ENCODE measurements at regions not wholly inside any gene's neighbourhood (a gene's known extent, or its start where the extent isn't known, plus 50 kb on each side); places are given as distances from the start of the nearest gene placed in this dataset.

DNA sequence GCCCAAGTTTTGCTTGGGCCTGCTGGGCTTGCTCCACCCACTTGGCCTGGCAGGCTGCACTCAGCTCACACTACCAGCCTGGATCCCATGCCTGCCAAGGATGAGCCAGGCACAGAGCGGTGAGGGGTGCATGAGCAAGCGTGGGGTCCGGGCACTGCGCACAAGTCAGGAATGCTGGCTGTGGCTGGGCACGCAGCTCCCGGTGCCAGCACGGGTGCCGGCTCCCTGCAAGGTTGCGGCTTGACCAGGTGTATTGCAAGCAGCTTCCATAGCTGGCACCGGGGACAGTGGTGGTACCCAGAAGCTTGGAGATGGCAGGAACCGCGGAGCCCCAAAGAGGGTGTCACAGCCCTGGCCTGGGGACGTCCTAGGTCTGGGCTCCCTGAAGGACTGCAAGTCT, 224.4 kb upstream of the NRIP1 start:
- Mint-ChIP-seq H3K27me3 (ENCODE audit: low read depth, unreplicated experiment) (no peaks in the 10 kb centered on the region), H3K4me1 (ENCODE audit: low read depth, unreplicated experiment) (peaks cover 24% of the 10 kb centered on the region), H3K9me3 (ENCODE audit: unreplicated experiment) (no peaks in the 10 kb centered on the region), H3K4me3 (ENCODE audit: unreplicated experiment) (no peak overlapping the region), H3K27ac (ENCODE audit: unreplicated experiment) (no peak overlapping the region), H3K36me3 (ENCODE audit: low read depth, unreplicated experiment) (no peaks in the 10 kb centered on the region)
- no peak for DNase-seq (ENCODE audit: low read depth)
- Histone ChIP-seq H3K4me2 (ENCODE audit: low read length) (no peak overlapping the region), H3K27ac (ENCODE audit: low read depth, low read length) (no peak overlapping the region), H3K9me3 (ENCODE audit: insufficient read depth, low read depth, low read length) (no peaks in the 10 kb centered on the region), H3K4me3 (ENCODE audit: insufficient read depth, low read depth, low read length) (no peak overlapping the region), H3K27me3 (ENCODE audit: insufficient read depth, low read length) (no peaks in the 10 kb centered on the region), H3K9ac (ENCODE audit: low read length) (no peak overlapping the region), H3K36me3 (ENCODE audit: insufficient read depth, low read length) (no peaks in the 10 kb centered on the region), H2AFZ (ENCODE audit: low read depth, low read length) (no peak overlapping the region), H4K20me1 (ENCODE audit: insufficient read depth, low read length) (no peaks in the 10 kb centered on the region), H3K4me1 (ENCODE audit: insufficient read depth, low read length) (peaks cover 4% of the 10 kb centered on the region), H3K79me2 (ENCODE audit: insufficient read depth, low read length) (no peaks in the 10 kb centered on the region)
- no peak for FAIRE-seq
- no peak for TF ChIP-seq EZH2 (IDR thresholded peaks at IDR 0.05; ENCODE audit: insufficient read depth, low read length)
- TF ChIP-seq, protein P1, sequence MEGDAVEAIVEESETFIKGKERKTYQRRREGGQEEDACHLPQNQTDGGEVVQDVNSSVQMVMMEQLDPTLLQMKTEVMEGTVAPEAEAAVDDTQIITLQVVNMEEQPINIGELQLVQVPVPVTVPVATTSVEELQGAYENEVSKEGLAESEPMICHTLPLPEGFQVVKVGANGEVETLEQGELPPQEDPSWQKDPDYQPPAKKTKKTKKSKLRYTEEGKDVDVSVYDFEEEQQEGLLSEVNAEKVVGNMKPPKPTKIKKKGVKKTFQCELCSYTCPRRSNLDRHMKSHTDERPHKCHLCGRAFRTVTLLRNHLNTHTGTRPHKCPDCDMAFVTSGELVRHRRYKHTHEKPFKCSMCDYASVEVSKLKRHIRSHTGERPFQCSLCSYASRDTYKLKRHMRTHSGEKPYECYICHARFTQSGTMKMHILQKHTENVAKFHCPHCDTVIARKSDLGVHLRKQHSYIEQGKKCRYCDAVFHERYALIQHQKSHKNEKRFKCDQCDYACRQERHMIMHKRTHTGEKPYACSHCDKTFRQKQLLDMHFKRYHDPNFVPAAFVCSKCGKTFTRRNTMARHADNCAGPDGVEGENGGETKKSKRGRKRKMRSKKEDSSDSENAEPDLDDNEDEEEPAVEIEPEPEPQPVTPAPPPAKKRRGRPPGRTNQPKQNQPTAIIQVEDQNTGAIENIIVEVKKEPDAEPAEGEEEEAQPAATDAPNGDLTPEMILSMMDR (IDR thresholded peaks at IDR 0.05; ENCODE audit: insufficient read depth, low read depth, low read length), result no peak

DNA sequence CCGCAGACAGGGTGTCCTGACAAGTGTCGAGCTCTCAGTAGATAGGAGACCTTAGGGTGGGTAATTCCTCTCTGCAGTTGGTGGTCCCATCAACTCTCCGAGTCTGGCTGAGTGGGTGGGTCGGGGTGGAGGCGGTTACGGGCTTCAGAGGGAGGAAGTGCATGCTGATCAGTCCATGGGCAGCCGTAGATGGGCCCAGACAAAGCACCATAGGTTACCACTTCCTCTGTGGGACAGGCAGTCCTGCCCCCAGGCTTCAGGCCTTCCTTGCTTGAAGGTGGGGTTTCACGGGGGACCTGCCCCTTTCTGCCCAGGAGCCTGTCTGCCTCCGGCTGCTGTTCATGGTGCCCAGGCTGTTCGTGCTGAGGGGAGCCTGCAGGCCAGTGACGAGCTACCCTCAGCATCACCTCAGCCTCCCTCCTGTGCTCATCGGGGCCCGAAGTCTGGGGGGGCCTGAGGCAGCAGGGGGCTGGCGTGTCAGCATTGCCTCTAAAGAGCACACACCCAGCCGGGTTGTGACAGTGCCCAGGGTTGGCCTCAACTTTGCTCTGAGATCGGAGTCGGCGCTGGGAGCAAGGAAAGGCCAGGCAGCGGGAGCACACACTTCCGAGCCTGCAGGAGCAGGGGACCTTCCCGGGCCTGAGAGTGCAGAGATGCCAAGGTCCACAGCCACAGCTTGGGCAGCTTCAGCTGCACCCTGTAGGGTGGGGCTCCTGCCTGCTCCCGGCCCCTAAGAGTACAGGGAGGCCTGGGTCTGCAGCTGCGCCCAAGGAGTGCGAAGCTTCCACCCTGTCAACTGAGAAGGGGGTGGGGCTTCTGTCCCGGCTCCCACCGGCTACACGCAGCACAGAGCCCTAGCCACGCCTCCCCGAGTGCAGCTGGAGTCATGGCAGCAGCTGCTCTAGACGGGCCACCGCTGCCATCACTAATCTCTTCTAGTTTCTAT, 225.4 kb upstream of the NRIP1 start:
- H3K36me3 ChIP-seq (ENCODE audit: insufficient read depth, low read length), result no peaks in the 10 kb centered on the region
- Mint-ChIP-seq H3K27ac (ENCODE audit: unreplicated experiment) (no peak overlapping the region), H3K4me1 (ENCODE audit: low read depth, unreplicated experiment) (peaks cover 29% of the 10 kb centered on the region), H3K4me3 (ENCODE audit: unreplicated experiment) (no peak overlapping the region), H3K36me3 (ENCODE audit: low read depth, unreplicated experiment) (no peaks in the 10 kb centered on the region), H3K27me3 (ENCODE audit: low read depth, unreplicated experiment) (no peaks in the 10 kb centered on the region), H3K9me3 (ENCODE audit: unreplicated experiment) (no peaks in the 10 kb centered on the region)
- H3K27ac ChIP-seq (ENCODE audit: low read depth, low read length), result no peak overlapping the region
- H3K27me3 ChIP-seq (ENCODE audit: insufficient read depth, low read length), result no peaks in the 10 kb centered on the region
- no peak for TF ChIP-seq EZH2 (IDR thresholded peaks at IDR 0.05; ENCODE audit: insufficient read depth, low read length)
- TF ChIP-seq, protein P1 (IDR thresholded peaks at IDR 0.05; ENCODE audit: insufficient read depth, low read depth, low read length), result no peak
- peaks cover 4% of the 10 kb centered on the region for H3K4me1 ChIP-seq (ENCODE audit: insufficient read depth, low read length)
- H3K4me3 ChIP-seq (ENCODE audit: insufficient read depth, low read depth, low read length), result no peak overlapping the region
- H3K79me2 ChIP-seq (ENCODE audit: insufficient read depth, low read length), result no peaks in the 10 kb centered on the region
- peak overlapping the region; percentile 36 for H3K4me2 ChIP-seq (ENCODE audit: low read length)
- DNase-seq (ENCODE audit: low read depth), result no peak
- FAIRE-seq, result no peak
- no peak overlapping the region for H3K9ac ChIP-seq (ENCODE audit: low read length)
- no peaks in the 10 kb centered on the region for H3K9me3 ChIP-seq (ENCODE audit: insufficient read depth, low read depth, low read length)
- H2AFZ ChIP-seq (ENCODE audit: low read depth, low read length), result no peak overlapping the region
- no peaks in the 10 kb centered on the region for H4K20me1 ChIP-seq (ENCODE audit: insufficient read depth, low read length)

All from astrocyte (in vitro differentiated cells and primary cell).